PC-9 (cell line): ENCODE measurements at regions not wholly inside any gene's neighbourhood (a gene's known extent, or its start where the extent isn't known, plus 50 kb on each side); places are given as distances from the start of the nearest gene placed in this dataset.

Experiments used
- EZH2 ChIP-seq: fragments of 200-600 bp; sonication (generic); IDR thresholded peaks from 2 replicates; pipeline ENCODE4 v1.8.0; 2017; ENCODE audit warnings: antibody characterized with exemption, low read depth
- TF ChIP-seq, protein P1 (sequence below): fragments of 200-600 bp; sonication (generic); conservative IDR thresholded peaks from 2 replicates; pipeline ENCODE4 v1.6.1; 2017; ENCODE audit warnings: mixed run types, antibody characterized with exemption, mild to moderate bottlenecking, moderate library complexity

DNA sequence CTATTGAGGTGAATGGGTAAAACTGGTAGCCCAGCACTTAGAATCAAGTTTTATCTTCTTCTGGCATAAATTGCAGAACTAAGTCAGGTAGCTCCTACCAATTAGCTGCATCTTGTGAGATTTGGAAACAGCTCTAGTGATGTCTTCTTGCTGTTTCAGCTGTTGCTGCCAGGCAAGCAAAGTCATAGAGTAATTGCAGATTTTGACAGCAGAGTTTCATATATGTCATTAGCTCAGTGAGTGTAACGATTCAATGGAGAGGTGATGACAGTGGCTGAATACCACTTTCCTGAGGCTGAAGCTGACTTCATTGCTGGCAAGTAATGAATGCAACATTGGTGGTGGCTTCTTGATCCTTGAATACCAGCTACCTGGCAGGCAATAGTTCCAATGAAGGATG is 1109.7 kb upstream of the CDH18 start:
- TF ChIP-seq, protein P1, sequence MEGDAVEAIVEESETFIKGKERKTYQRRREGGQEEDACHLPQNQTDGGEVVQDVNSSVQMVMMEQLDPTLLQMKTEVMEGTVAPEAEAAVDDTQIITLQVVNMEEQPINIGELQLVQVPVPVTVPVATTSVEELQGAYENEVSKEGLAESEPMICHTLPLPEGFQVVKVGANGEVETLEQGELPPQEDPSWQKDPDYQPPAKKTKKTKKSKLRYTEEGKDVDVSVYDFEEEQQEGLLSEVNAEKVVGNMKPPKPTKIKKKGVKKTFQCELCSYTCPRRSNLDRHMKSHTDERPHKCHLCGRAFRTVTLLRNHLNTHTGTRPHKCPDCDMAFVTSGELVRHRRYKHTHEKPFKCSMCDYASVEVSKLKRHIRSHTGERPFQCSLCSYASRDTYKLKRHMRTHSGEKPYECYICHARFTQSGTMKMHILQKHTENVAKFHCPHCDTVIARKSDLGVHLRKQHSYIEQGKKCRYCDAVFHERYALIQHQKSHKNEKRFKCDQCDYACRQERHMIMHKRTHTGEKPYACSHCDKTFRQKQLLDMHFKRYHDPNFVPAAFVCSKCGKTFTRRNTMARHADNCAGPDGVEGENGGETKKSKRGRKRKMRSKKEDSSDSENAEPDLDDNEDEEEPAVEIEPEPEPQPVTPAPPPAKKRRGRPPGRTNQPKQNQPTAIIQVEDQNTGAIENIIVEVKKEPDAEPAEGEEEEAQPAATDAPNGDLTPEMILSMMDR = no peak
- no peak for TF ChIP-seq EZH2
